Forelimb muscle (tissue), 1 donor: ENCODE measurements at regions not wholly inside any gene's neighbourhood (a gene's known extent, or its start where the extent isn't known, plus 50 kb on each side); places are given as distances from the start of the nearest gene placed in this dataset.
"Not testable (repeated sequence)": the region's sequence is repeated elsewhere in the genome, so short reads cannot be mapped to it uniquely, and the experiment has no call there.

Experiments
- DNase-seq: peaks from one replicate; pipeline ENCODE4 v3.0.0-alpha.2; 2013; ENCODE audit warnings: low read depth

GRCh38 chr14:30069536-30069935, 141.9 kb upstream of the PRKD1 start:
- no peak for DNase-seq

- DNase-seq = not testable (repeated sequence)
These were observed 144.8 kb upstream of the PRKD1 start for GRCh38 chr14:30072454-30072853.

- no peak for DNase-seq
These were observed 150.3 kb upstream of the PRKD1 start for GRCh38 chr14:30077946-30078345.

GRCh38 chr14:30078811-30079402, 151.3 kb upstream of the PRKD1 start:
- DNase-seq = no peak

GRCh38 chr14:30082486-30082885, 154.8 kb upstream of the PRKD1 start:
- DNase-seq = no peak

GRCh38 chr14:30084811-30085210, 157.2 kb upstream of the PRKD1 start:
- no peak for DNase-seq

- no peak for DNase-seq
These were observed 158.3 kb upstream of the PRKD1 start for GRCh38 chr14:30085943-30086342.

- no peak for DNase-seq
These were observed 161.0 kb upstream of the PRKD1 start for GRCh38 chr14:30088620-30089019.

- DNase-seq = no peak
These were observed 181.5 kb upstream of the PRKD1 start for GRCh38 chr14:30108975-30109700.

GRCh38 chr14:30114051-30114450, 186.4 kb upstream of the PRKD1 start:
- no peak for DNase-seq

- DNase-seq = no peak
These were observed 188.1 kb upstream of the PRKD1 start for GRCh38 chr14:30115756-30116155.

- DNase-seq = no peak
These were observed 191.5 kb upstream of the PRKD1 start for GRCh38 chr14:30118992-30119640.

- no peak for DNase-seq
These were observed 197.8 kb upstream of the PRKD1 start for GRCh38 chr14:30125322-30125979.

- DNase-seq = no peak
These were observed 202.2 kb upstream of the PRKD1 start for GRCh38 chr14:30129807-30130206.

GRCh38 chr14:30131581-30132097, 204.0 kb upstream of the PRKD1 start:
- no peak for DNase-seq

GRCh38 chr14:30132196-30132595, 204.5 kb upstream of the PRKD1 start:
- DNase-seq = no peak

- no peak for DNase-seq
These were observed 207.3 kb upstream of the PRKD1 start for GRCh38 chr14:30134936-30135335.

GRCh38 chr14:30138567-30138966, 210.9 kb upstream of the PRKD1 start:
- no peak for DNase-seq

GRCh38 chr14:30142216-30142615, 214.6 kb upstream of the PRKD1 start:
- DNase-seq = no peak

GRCh38 chr14:30143627-30144026, 216.0 kb upstream of the PRKD1 start:
- DNase-seq = peak; percentile 32

GRCh38 chr14:30153717-30154116, 226.1 kb upstream of the PRKD1 start:
- DNase-seq = peak; percentile 49

GRCh38 chr14:30156571-30156970, 228.9 kb upstream of the PRKD1 start:
- DNase-seq = no peak
